ENCODE measurements at regions not wholly inside any gene's neighbourhood (a gene's known extent, or its start where the extent isn't known, plus 50 kb on each side); places are given as distances from the start of the nearest gene placed in this dataset.

- no peak for TF ChIP-seq SNAI2 (CRISPR knock-in tag; IDR thresholded peaks at IDR 0.05)
- no peak for TF ChIP-seq ZC3H10 (CRISPR knock-in tag; IDR thresholded peaks at IDR 0.05)
- no peak for TF ChIP-seq OSR1 (CRISPR knock-in tag; IDR thresholded peaks at IDR 0.05)
- no peak for TF ChIP-seq TCF4 (CRISPR knock-in tag; IDR thresholded peaks at IDR 0.05; ENCODE audit: borderline replicate concordance)
- no peak for TF ChIP-seq PPARA (CRISPR knock-in tag; IDR thresholded peaks at IDR 0.05; ENCODE audit: borderline replicate concordance)
- TF ChIP-seq PATZ1 (CRISPR knock-in tag; IDR thresholded peaks at IDR 0.05; ENCODE audit: borderline replicate concordance), result no peak
Observed at GRCh38 chr14:58942516-58942915, 246.0 kb upstream of the DAAM1 start.
